ENCODE measurements at regions not wholly inside any gene's neighbourhood (a gene's known extent, or its start where the extent isn't known, plus 50 kb on each side); places are given as distances from the start of the nearest gene placed in this dataset.
"Not testable (repeated sequence)": the region's sequence is repeated elsewhere in the genome, so short reads cannot be mapped to it uniquely, and the experiment has no call there.

DNA sequence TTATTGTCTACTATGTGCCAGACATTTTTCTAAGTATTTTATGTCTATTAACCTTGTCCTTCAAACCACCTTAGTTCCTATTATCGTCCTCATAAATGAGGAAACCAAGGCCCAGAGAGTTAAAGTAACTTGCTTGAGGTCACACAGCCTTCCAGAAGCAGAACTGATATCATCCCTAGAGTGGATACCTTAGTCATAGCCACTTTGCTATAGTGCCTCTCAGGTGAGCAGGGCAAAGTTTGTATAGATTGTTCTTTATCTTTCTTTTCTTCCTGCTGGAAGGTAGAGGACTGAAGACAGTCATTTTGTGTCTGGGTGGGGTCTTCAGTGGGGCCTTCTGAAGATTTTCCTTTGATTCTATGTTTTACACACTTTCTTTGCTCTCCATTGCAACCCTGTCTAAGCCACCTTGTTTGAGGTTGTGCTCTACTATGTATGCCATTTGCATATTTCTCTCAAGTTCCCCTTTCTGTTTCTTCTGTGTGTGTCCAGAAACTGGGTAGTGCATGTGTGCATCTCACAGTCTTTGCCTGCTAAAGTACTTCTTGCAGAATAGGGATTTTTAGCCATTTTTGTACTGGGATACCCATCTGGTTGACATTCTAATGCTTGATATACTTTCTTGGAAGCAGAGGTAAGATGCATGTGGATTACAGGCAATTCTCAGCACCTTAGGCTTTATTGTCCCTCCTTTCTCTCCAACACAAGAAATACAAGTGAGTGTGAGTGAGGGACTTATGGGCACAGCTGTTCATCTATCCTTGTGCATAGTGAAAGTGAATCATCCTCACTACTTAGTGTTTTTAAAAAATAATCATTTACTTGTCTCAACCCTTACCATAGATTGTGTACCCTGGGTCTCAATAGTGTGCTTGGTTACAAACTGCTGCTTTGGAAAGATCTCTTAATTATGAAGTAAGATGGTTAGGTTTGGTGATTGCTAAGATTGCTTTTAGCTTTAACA is 207.6 kb upstream of the HMCN1 start:
- TF ChIP-seq, protein P1, sequence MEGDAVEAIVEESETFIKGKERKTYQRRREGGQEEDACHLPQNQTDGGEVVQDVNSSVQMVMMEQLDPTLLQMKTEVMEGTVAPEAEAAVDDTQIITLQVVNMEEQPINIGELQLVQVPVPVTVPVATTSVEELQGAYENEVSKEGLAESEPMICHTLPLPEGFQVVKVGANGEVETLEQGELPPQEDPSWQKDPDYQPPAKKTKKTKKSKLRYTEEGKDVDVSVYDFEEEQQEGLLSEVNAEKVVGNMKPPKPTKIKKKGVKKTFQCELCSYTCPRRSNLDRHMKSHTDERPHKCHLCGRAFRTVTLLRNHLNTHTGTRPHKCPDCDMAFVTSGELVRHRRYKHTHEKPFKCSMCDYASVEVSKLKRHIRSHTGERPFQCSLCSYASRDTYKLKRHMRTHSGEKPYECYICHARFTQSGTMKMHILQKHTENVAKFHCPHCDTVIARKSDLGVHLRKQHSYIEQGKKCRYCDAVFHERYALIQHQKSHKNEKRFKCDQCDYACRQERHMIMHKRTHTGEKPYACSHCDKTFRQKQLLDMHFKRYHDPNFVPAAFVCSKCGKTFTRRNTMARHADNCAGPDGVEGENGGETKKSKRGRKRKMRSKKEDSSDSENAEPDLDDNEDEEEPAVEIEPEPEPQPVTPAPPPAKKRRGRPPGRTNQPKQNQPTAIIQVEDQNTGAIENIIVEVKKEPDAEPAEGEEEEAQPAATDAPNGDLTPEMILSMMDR (IDR thresholded peaks at IDR 0.05): no peak
- intact Hi-C loops (cut with micrococcal nuclease): loop anchor here (2.0 to 10.0 kb wide), 5 partner anchors 76 to 212 kb away; partner anchors contain the start of gene IVNS1ABP
- ATAC-seq (ENCODE audit: low read depth) (peak; percentile 97), DNase-seq (no peak)
- peaks cover 21% of the 10 kb centered on the region for H3K4me1 Mint-ChIP-seq
- H3K4me3 Mint-ChIP-seq: peak overlapping the region; percentile 1
- H3K9me3 Mint-ChIP-seq: peaks cover 3% of the 10 kb centered on the region
- H3K27me3 Mint-ChIP-seq: no peaks in the 10 kb centered on the region
- ChIA-PET POLR2A (interaction anchor here (0.9 to 3.0 kb wide), 3 partner anchors 82 to 210 kb away, joined by 3 to 14 read pairs (median 3); partner anchors contain the start of gene IVNS1ABP), CTCF (interaction anchor here (1.1 kb wide), 1 partner anchor 209 kb away, joined by 3 read pairs; no protein-coding TSS in a partner anchor)
- peak overlapping the region; percentile 77 for H3K27ac Mint-ChIP-seq
- no peaks in the 10 kb centered on the region for H3K36me3 Mint-ChIP-seq (ENCODE audit: low read depth)

DNA sequence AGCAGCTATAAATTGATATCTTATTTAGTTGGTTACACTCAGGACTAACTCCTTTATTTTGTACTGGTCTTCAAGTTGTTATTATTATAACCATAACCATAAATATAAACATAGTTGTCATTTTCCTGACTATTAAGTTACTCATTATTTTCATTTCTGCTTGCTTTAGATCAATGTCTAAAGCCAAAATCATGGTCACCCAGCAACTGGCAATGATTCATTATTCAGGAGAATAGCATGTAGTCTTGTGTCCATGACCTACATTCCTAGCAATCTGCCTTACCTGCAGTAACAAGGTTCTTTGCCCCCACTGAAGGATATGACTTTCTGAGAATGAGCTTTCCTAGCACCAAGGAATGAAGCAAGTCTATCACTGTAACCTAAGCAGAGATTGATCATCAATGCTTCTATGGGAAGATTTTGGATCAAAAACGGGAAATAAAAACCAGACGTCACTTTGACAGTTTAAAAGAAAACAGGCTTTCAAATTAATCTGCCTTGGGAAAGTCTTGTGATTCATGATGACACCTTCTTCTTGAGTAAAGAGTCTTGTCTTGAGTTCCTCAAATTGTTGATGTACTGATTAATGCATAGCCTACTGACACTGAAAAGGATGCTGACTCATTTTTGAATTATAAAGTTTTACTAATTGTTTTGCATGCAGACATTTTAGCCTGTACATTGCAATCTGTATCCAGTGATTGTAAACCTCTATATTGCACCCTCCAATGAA is 203.3 kb upstream of the IVNS1ABP start:
- H3K36me3 Mint-ChIP-seq (ENCODE audit: low read depth): peaks cover 4% of the 10 kb centered on the region
- H3K4me3 Mint-ChIP-seq: no peak overlapping the region
- DNase-seq (no peak), ATAC-seq (ENCODE audit: low read depth) (peak; percentile 49)
- peaks cover 5% of the 10 kb centered on the region for H3K4me1 Mint-ChIP-seq
- H3K27me3 Mint-ChIP-seq: no peaks in the 10 kb centered on the region
- POLR2A ChIA-PET: no interaction called here
- no peak overlapping the region for H3K27ac Mint-ChIP-seq
- peaks cover 8% of the 10 kb centered on the region for H3K9me3 Mint-ChIP-seq
- TF ChIP-seq, protein P1 (IDR thresholded peaks at IDR 0.05): no peak
- intact Hi-C loops (cut with micrococcal nuclease): loop anchor here (10.0 kb wide), 1 partner anchor 206 kb away; the partner anchor contains the start of gene IVNS1ABP
- CTCF ChIA-PET: no interaction called here

DNA sequence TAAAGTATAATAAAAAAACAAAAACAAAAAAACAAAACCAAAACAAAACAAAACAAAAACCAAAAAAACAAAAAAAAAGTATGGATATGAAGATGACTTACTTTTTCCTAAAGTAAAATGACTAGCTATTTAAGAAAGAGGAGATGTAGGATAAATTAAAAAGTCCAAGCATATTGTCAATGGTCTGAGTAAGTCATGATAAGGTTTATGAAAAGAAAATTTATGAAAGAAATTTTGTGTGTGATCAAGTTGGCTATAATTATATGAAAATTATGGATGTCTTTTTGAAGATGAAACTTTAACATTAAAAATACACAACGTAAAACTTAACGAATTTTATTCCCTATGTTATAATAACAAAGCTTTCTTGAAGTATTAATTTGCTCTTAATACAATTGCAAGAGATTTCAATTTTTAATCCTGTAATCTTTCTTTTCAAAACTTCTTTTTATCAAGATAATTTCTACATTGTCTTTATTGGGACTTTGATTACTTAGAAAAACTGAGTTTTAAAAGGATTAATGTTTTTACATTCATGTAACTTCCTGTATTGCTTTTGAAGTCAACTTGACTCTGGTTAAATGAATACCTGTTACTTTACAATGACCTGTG is 200.9 kb upstream of the IVNS1ABP start:
- CTCF ChIA-PET: no interaction called here
- POLR2A ChIA-PET: no interaction called here
- intact Hi-C loops (cut with micrococcal nuclease): no loop called here
- no peak for DNase-seq
- TF ChIP-seq, protein P1 (IDR thresholded peaks at IDR 0.05): no peak
- no peak overlapping the region for H3K27ac Mint-ChIP-seq
- H3K4me3 Mint-ChIP-seq: no peak overlapping the region
- H3K36me3 Mint-ChIP-seq (ENCODE audit: low read depth): peaks cover 4% of the 10 kb centered on the region
- peaks cover 5% of the 10 kb centered on the region for H3K4me1 Mint-ChIP-seq
- no peak for ATAC-seq (ENCODE audit: low read depth)
- no peaks in the 10 kb centered on the region for H3K27me3 Mint-ChIP-seq
- H3K9me3 Mint-ChIP-seq: peaks cover 7% of the 10 kb centered on the region

DNA sequence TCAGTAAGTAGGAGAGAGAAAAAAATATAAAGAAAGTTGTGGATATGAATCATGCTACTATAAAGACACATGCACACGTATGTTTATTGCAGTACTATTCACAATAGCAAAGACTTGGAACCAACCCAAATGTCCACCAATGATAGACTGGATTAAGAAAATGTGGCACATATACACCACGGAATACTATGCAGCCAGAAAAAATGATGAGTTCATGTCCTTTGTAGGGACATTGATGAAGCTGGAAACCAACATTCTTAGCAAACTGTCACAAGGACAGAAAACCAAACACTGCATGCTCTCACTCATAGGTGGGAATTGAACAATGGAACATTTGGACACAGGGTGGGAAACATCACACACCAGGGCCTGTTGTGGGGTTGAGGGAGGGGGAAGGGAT is 200.3 kb upstream of the IVNS1ABP start:
- H3K4me3 Mint-ChIP-seq; POLR2A ChIA-PET; CTCF ChIA-PET; H3K27ac Mint-ChIP-seq; H3K9me3 Mint-ChIP-seq; H3K36me3 Mint-ChIP-seq (ENCODE audit: low read depth); intact Hi-C loops (cut with micrococcal nuclease); H3K4me1 Mint-ChIP-seq; H3K27me3 Mint-ChIP-seq; ATAC-seq (ENCODE audit: low read depth); DNase-seq: not testable (repeated sequence)

DNA sequence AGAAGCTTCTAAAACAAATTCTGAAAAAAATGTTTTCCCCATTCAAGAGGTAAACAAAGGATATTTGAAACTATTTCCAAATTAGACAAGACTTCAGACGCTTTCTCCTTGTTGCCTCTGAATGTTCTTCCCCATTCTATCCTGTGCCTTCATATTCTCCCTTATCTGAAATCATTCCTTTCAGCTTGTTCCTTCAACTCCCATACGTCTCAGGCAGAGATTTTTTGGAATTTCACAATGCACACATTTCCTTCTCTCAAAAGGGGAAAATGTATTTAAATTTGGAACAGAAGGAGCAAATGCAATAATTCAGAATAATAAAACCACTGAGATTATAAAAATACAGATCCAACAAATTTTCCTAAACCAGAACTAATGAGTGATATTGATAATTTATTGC is 198.7 kb upstream of the IVNS1ABP start:
- TF ChIP-seq, protein P1 (IDR thresholded peaks at IDR 0.05): no peak
- Mint-ChIP-seq H3K27ac (no peak overlapping the region), H3K9me3 (peaks cover 6% of the 10 kb centered on the region), H3K36me3 (ENCODE audit: low read depth) (peaks cover 4% of the 10 kb centered on the region), H3K27me3 (no peaks in the 10 kb centered on the region), H3K4me3 (no peak overlapping the region), H3K4me1 (peaks cover 5% of the 10 kb centered on the region)
- DNase-seq (no peak), ATAC-seq (ENCODE audit: low read depth) (no peak)
- ChIA-PET CTCF (no interaction called here), POLR2A (no interaction called here)
- intact Hi-C loops (cut with micrococcal nuclease): no loop called here

Measured in activated B cell treated with CpG ODN at 0.5 μM for 24 hours (primary cell).